GM18498 (cell line): ENCODE measurements at regions not wholly inside any gene's neighbourhood (a gene's known extent, or its start where the extent isn't known, plus 50 kb on each side); places are given as distances from the start of the nearest gene placed in this dataset.

ENCODE experiments used
- ATAC-seq: cut with Tn5 transposase; IDR thresholded peaks from one replicate; pipeline ENCODE4 v1.9.1; 2021; ENCODE audit warnings: mild to moderate bottlenecking, moderate library complexity; ENCODE audit not compliant: unreplicated experiment

GRCh38 chr18:45518311-45519155 lies 96.7 kb upstream of the SLC14A2 start:
- ATAC-seq = no peak

GRCh38 chr18:45519411-45520280 lies 95.6 kb upstream of the SLC14A2 start:
- no peak for ATAC-seq

GRCh38 chr18:45521136-45521535 lies 94.1 kb upstream of the SLC14A2 start:
- ATAC-seq = no peak

DNA sequence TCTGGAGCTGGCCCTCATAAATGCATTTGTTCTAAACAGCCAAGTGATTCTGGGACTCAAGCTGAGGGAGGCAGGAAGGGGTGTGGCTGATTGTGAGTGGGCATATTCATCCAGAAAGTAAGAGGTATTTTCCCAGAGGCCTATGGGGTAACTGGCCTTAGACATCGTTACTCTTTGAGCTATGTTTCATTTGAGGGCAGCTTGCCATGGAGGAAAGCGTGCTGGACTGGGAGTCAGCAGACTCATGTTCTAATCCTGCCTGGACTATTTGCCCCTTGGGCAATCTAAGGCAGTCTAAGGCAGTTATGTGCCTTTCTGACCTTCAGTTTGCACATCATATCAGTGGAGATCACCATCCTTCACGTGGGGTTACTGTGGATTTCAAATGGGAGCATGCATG lies 93.5 kb upstream of the SLC14A2 start:
- ATAC-seq = no peak

GRCh38 chr18:45522371-45522770 lies 92.9 kb upstream of the SLC14A2 start:
- no peak for ATAC-seq

GRCh38 chr18:45525301-45525700 lies 90.0 kb upstream of the SLC14A2 start:
- no peak for ATAC-seq

- no peak for ATAC-seq
Observed at GRCh38 chr18:45526114-45526841, 89.0 kb upstream of the SLC14A2 start.

- ATAC-seq = no peak
Observed at GRCh38 chr18:45527891-45528290, 87.4 kb upstream of the SLC14A2 start.

DNA sequence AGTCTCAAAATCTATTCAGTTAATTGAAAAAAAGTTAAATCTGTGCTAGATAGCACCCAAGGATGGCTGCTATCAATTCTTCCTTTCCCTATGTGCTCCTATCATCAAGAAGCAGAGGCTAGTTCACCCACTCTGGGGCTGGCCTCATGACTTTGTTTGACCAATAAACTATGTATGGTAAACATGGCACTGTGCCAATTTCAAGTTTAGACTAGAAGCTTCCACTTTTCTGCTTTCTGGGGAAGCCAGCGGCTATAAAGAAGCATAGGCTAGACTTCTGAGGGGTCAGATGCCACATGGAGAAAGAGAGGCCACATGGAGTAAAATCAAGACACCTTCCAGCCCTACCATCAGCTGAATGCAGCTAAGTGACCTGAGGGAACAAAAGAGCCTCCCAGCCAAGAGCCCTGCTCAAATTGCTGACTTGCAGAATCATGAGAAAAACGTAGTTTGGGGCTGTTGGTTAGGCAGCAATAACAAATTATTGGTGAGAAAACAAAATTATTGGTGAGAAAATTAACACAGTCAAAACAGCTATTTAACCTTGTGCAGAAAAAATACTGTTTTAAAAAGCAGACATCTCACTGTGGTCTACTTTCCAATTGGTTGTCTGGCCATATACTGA lies 86.5 kb upstream of the SLC14A2 start:
- ATAC-seq = no peak

DNA sequence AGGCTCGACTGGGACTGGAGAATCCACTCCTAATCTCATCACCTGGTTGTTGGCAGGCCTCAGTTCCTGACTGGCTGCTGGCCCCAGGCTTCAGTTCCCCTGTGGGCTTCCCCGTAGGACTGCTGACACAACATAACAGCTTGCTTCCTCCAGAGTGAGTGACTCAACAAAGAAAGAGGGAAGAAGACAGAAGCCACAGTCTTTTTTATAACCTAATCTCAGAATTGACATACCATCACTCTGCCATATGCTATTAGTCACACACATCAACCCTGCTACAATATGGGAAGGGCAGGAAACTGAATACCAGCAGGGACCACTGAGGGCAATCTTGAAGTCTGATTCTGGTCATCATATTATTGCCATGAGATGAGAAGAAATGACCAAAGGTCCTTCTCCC lies 76.8 kb upstream of the SLC14A2 start:
- ATAC-seq = no peak

DNA sequence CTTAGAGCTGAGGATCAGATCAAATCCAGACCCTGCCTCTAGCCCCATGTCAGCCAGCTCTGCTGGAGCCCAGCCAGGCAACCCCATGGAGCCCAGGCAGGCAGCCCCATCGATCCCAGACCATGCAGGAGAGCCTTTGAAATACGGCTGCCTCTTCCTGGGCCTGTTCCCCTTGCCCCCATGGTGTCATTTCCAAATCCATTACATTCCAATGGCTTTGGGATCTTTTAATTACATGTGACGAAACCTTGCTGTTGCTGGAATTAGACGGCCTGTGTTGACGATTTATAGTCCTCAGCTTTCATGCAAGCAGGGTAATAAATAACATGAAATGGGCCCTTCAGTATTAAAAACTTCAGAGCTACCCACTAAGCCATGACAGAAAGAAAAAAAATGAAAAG lies 75.8 kb upstream of the SLC14A2 start:
- ATAC-seq = no peak

GRCh38 chr18:45540125-45540524 lies 75.2 kb upstream of the SLC14A2 start:
- ATAC-seq = no peak

- ATAC-seq = no peak
Observed at GRCh38 chr18:45541421-45541820, 73.9 kb upstream of the SLC14A2 start.

DNA sequence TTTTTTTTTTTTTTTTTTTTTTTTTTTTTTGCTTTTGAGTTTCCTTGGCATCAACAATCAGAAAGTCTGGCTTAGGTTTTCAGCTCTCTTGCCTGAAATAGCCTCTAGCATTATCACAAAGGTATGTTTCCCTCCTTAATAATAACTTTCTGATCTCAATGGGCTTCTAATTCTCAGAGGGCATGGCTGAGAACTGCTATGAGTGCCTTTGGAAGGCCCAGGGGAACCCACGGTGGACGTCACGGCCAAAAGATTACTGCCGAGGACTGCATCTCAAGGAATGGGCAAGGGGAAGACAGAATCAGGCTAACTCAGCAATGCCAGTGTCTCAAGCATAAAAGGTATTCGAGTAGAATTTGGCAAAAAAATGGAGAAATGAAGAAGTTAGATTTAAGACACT lies 73.2 kb upstream of the SLC14A2 start:
- ATAC-seq = no peak

DNA sequence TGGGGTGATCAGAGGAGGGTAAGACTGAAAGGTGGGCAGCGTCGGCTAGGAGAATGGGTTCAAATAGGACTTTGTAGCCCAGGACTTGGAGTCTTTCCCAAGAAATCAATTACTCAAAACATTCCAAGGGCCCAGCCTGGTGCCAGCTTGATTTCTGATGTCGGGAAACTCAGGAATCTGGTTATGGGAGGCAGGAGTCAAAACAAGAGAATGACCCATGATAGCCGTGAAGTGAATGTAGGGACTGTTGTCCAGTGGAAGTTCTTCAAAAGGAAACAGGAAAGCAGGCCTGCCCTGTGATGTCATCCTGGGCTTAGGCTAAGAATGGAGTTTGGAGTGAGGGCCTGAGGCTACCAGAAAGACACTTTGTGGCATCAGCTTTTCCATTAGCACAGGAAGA lies 67.4 kb upstream of the SLC14A2 start:
- no peak for ATAC-seq

DNA sequence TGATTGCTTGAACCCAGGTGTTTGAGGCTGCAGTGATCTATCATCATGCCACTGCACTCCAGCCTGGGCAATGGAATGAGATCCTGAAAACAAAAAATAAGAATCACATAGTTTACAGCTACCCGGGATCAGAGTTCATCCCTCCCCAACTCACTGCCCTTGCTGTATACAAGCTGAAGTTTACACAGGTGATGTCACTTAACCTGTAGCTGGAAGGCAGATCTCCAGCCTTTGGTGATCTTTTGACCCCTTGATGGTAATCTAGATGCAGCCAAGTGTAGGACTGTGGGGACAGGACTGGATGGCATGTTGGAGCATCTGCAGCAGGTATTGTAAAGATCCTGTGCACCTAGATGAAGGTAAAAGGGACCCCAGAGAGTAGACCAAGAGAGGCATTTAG lies 66.7 kb upstream of the SLC14A2 start:
- no peak for ATAC-seq

DNA sequence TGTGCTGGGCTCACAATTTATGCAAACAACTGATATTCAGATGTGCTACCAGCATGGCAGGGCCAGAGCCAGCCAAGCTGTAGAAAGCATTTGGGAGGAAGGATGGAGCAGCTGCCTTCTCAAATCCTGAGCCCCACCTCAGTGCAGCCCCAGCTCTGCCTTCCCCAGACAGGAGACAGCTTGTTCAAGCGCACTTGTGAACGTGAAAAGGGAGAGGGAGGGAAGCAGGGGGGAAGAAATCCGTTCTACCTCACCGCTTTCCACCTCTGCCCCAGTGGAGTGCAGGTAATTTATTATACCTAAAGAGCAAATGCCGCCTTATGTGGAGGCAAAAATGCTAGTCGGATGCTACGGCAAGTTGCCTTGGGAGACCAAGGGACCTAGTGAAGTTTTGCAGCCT lies 66.0 kb upstream of the SLC14A2 start:
- ATAC-seq = no peak

- ATAC-seq = no peak
Observed at GRCh38 chr18:45551142-45551815, 64.0 kb upstream of the SLC14A2 start.

DNA sequence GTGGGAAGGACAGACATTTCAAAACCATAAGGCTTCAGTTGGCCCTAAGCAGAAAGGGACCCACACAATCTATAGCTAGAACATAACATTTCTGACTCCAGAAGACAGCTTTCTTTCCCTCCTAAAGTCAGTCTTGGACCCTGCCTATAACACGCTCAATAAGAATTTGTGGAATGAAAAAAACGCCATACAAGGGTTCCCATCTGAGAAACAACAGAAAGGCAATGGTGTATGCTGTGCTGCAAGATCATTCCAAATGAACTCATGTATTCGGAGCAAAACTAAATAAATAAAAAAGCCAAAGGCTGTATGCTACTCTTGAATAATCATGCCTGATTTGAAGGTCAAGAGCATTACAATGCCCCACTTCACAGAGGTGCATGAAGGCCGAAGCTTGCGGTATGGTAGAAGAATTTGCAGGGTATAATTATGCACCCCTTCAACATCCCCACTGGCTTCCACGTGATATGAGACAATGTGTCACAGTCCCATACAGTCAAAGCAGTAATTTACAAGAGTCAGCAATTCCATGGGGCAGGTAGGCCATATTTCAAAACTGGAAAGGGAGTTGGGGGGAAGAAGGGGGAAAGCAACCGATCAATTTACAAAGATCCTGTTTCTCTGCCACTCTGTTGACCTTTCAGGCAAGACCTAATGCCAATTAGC lies 61.4 kb upstream of the SLC14A2 start:
- no peak for ATAC-seq

DNA sequence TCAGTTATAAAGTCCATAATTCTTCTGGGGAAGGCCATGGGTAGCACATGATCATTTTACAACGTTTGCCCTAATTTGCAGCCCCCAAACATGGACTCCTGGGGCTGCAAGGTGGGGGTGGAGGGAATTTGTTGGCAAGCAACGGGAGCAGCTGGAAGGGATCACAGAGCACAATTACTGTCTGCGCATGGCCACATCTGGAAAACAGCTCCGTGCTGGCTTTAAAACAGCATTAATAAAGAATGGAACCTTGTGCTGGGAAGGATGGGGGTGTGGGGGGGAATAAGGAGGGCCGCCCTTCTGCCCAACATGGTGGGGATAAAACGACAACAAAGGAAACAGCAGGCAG lies 60.9 kb upstream of the SLC14A2 start:
- no peak for ATAC-seq
